KBM-7 (cell line): ENCODE measurements at regions not wholly inside any gene's neighbourhood (a gene's known extent, or its start where the extent isn't known, plus 50 kb on each side); places are given as distances from the start of the nearest gene placed in this dataset.
"Not testable (repeated sequence)": the region's sequence is repeated elsewhere in the genome, so short reads cannot be mapped to it uniquely, and the experiment has no call there.

Source experiments
- DNase-seq: peaks from one replicate; pipeline ENCODE4 v3.0.0-alpha.2; 2015
- in situ Hi-C: fragments of 300-500 bp; cut with MboI; formaldehyde crosslinking; loops from 2 replicates; pipeline ENCODE4 v1.14.3; 2020; ENCODE audit warnings: low sequenced_read_pairs, low pct_unique_long_range_greater_than_20kb, mixed read lengths

DNA sequence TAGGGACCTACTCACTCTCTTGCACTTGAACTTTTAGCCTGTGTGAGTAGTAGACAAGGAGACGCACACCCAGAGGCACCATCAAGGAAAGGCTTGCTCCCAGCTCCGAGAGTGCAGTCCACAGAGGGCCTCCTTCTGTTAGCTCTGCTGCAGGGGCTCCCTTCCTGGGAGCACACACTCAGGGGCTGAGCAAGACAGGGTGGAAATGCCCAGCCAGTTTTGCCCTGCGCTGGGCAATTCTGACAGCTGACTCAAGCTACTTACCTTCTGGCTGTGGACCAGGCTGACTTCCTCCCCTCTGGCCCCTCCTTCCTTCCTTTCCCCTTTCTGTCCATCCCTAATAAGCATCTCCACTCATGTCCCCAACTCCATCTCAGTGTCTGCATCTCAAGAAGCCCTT, 449.1 kb downstream of the PTPRU start:
- in situ Hi-C loops, result no loop called here
- no peak for DNase-seq

DNA sequence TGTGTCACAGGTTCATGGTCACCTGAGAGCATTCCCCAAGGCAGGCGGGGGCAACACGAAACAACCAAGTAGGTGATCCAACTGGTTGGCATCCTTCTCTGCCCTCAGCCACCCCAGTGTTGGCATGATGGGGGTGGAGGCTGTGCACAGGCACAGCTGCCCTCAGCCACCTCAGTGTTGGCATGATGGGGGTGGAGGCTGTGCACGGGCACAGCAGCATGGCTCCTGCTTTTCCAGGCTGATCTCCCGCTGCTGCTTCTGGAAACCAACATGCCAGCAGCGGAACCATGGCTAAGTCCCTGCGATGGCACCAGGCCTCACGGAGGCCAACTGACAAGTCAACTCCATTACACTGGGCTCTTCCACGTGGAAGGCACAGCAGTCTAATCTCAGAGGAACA, 447.8 kb downstream of the PTPRU start:
- DNase-seq, result no peak
- in situ Hi-C loops, result no loop called here

DNA sequence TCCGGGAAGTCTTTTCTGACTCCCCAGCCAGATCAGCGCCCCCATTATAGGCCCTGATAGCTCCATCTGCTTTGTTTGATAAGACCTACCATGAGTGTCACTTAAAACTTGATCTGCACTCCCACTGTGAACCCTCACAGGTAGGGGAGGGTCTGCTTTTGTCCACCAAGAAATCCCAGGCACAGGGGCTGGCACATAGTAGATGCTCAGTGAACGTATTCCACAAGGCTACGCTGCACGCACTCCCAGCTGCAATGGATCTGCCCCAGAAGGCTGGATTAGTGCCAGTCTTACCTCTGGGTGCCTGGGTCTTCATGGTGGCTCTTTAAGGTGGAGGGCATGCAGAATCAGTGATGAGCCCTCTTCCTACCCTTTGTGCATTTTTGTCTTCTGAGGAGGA, 447.1 kb downstream of the PTPRU start:
- no peak for DNase-seq
- in situ Hi-C loops, result no loop called here

DNA sequence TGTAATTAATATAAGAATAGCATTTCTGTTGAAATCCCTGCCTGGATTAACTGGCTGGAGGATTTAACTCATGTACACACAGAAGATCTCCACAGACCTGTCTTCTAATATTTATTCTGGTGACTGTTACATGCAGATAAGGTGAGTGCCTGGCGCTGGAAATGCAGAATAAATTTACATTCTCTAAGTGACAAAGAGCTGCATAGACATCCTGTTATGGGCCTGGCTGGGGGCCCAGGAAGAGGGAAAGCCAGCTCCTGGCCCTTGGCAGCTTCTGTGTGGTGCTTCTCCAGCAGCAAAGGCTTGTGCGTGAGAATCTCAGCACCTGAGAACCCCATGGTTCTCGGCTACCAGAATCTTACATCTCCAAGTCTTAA, 446.6 kb downstream of the PTPRU start:
- no peak for DNase-seq
- in situ Hi-C loops, result no loop called here

DNA sequence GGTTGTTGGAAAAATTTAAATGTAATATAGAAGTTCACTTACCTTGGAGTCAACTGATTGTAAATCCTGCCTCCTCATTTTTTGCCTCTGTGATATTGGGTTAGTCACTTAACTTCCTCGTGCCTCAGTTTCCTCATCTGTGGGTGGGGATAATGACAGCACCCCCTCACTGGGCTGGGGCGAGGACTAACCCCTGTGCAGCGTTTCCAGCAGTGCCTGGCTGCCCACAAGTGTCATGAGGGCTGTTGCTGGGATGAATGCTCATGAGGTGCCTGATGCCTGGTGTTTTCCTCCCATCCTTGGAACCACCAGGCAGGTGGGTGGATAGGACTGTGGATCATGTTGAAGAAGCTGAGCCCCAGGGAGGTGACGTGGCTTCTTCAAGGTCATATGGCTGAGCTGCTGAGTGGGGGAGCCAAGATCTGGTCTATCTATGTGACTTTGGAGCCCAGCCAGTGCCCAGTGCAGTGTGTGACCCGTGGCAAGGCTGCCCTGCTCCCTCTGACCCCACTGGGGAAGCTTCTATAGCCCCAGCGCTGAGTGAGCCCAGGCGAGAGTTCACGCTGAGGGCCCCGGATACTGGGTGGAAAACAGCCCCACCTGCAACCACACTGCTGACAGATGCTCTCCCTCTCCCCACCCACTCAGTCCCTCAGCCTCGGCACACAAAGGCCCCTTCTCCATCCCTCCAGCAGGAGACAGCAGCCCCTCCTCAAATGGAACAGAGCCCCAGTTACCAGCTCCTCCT, 446.0 kb downstream of the PTPRU start:
- DNase-seq, result no peak
- in situ Hi-C loops, result no loop called here

DNA sequence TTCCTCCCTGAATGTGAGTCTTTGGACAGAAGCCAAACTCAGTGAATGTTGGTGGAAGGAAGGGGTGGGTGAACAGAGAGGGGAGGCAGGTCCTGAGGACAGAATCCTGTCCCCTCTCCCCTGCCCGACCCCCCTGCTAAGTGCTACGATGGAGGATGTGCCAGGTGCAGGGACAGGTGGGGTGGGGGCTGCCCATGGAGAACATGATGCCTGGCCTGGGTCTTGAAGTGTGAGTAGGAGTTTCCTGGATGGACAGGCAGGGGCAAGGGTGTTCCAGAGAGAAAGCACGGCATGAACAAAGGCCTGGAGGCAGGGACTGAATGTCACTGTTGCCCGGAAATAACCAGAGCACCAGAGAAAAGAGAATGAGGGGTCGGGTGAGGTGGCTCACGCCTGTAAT, 445.1 kb downstream of the PTPRU start:
- in situ Hi-C loops, DNase-seq: not testable (repeated sequence)

DNA sequence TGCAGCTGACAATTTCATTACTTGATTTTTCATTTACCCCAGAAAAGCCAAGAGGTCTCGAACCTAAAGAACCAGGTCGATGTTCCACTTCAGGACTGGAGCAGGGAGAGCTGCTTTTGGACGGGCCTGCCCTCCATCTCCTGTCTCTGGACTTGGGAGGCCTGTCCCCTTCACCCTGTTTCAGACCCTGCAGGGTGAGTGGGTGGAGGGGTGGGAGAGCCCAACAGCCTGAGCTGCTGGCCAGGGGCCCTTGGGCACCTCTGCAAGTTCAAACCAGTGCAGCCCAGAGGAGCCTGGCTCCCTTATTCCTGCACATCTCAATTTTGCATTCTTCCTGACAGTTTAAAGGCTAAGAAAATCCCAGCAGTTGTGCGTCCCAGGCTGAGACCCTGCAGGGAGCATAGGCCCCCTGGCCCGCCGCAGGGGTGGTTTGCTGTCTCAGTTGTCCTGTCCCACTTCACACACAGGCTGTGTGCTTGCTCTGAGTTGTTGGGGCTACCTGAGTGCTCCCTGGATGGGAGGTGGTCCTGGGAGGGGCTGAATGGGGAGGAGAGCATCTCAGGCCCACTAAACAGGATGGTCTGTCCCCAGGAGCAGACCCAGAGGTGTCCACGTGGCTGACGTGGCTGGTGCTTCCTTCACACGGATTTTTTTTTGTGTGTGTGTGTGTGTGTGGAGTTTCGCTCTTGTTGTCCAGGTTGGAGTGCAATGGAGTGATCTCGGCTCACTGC, 443.7 kb downstream of the PTPRU start:
- in situ Hi-C loops, result no loop called here
- DNase-seq, result no peak

DNA sequence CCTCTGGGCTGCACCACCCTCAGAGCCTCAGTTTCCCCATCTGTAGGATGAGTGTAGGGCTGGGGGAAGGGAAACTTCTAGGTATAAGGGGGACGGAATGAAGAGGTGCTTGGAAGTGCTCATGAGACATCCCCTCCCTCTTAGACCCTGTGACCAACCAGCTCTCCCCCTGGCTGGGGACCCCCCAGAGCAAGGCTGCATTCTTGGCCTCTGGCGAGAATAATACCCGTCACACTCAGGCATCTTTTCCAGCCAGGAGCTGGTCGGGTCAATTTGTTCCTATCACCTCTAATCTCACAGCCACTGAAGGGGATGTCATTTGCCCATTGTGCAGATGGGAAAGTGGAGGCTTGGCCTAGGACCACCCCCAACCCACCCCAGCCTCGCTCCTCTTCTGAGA, 443.0 kb downstream of the PTPRU start:
- in situ Hi-C loops, result no loop called here
- DNase-seq, result no peak

DNA sequence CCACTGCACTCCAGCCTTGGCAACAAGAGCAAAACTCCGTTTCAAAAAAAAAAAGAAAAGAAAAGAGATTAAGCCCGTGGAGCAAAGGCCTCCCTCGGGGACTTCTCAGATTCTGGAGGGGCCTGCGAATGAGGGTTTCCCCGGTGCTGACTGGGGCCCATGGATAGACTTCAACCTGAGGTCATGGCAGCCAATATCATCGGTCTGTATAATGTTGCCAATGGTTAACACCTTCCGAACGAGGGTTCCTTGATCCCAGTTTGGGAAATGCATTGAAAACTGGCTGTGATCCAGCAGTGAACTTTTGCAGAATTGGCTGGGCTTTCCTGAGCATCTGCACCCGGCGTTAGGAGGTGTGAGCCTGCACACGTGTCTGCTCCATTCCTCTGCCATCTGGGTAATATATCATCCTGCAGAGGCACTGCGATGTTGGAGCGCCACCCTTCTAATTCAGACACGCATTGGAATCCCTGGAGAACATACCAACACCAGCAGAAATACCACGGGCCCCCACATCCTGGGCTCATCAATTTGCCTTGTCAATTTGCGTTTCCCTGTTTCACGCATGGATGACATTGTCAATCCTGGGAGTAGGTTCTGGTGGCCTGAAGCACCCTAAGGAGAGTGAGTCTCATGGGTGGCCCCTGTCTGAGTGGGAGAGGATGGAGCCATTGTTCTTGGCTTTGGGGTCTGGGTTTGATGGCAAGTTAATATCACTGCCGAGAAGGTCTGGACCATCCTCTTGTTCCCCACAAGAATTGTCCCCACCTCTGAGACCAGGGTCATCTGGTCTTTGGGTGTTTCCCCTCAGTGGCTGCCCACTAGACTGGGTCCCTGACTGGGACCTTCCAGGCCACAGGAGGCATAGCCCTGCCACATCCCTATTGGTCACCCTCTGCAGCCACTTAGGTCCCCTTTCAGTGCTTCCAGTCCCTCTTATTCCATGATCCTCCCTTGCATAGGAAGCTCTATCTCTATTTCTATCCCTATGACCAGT, 441.0 kb downstream of the PTPRU start:
- in situ Hi-C loops, result no loop called here
- no peak for DNase-seq

DNA sequence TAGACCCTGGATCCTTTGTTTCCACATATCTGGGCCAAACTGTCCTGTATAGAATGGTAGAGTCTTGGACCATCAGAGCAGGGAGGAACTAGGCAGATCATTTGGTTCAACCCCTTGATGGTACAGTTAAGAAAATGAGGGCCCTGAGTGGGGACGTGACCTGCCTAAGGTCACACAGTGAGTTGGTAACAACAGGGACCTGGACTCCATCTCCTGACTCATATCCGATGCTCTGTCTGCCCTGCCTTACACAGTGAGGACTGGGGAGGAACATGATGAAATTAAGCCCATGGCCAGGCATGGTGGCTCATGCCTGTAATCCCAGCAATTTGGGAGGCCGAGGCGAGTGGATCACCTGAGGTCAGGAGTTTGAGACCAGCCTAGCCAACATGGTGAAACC, 440.2 kb downstream of the PTPRU start:
- in situ Hi-C loops, result no loop called here
- no peak for DNase-seq

DNA sequence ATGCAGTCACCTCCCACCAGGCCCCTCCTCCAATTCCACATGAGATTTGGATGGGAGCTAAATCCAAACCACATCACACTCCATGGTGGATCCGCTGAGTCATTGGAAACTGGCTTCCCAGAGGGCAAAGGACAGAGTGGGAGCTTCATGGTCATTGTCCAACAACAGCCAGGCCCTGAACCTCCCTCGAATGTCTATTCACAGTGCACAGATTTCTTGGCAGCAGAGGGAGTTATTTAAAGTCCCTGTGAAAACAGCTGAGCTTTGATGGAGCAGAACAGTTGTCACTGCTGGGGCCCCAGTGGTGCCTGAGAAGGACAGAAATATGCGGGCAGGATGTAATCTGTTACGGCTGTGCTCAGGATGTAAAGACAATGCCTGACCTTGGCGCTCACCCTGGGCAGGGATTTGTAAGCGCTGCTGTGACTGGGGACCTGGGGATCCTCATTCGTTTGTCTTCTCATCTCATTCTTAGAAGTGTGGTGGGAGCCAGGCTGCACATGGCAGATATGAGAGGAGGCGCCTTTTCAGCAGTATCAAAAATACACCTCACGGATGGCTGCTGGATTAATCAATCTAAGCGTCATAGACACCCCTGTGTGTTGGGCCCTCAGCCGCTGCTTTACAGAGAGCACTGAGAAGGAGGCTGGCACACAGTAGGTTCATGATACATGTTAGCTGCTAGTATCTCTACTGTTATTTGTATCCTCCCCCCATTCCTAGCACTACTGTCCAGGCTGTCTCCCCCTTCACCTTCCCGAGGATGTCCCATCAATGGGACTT, 439.4 kb downstream of the PTPRU start:
- in situ Hi-C loops, result no loop called here
- no peak for DNase-seq

DNA sequence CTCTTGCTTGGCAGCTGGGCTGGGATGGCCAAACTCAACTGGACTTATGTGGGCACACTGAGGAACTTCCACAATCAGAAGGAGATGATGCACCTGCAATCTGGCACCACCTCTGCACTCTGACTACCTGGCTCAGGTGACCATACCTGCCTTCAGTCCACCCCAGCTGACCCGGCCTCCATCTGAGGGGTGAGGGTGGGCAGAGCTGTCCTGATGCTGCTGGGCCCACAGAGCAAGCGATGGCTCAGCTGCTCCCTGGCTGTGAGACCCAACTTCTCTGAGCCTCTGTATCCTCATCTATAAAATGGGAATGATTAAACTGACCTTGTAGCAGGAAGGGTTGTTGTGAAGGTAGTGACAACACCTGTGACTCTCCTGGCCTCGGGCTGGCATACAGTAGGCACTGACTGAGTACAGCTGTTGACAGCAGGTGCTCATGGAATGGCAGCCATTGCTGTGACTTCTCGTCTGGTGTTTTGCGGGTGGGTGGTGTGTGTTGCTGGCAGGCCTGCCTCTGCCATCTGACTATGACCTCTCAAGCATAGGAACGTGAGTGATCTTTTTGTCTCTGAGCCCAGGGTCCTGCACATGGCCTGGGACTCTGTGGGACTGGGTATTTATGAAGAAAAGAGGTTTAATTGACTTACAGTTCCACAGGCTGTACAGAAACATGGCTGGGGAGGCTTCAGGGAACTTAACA, 438.5 kb downstream of the PTPRU start:
- DNase-seq, result no peak
- in situ Hi-C loops, result no loop called here

DNA sequence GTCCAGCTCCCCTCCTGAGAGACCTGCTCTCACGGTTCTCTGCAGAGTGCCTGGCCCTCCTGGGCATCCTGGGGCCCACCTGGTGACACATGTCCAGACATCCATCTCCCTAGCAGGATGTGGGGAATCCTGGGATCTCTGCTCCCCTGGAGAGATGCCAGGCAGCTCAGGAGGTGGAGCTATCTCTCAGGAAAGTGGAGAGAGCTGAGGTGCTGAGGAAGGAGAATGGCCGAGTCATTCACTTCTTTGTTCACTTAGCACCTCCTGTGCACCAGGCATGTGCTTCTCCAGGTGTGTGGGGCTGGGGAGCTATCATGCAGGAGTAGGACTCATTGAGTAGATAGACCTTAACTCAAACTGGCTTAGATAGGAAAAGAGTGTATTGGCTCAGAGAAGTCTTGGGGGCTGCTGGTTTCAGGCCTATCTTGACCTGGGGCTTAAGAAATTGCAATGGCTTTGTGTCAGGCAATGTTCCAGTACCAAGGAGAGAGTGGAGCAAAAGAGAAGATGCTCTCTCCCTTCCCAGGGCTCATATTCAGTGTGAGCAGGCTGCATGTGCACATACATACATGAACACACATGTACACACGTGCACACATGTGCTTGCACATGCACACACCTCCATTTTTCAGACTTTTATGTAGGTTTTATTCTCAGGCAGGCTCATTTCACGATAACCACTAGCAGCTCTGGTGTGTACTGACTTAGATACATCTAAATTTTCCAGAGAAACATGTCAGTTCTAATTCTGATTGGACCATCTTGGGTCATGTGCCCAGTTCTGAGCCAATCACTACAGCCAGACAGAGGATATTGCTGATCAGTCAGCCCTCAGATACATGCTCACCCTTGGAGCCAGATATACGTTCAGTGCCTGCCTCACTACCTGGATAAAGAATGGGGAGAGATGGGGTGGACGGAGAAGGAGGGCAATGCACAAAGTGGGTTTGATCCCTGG, 437.6 kb downstream of the PTPRU start:
- in situ Hi-C loops, result no loop called here
- no peak for DNase-seq

DNA sequence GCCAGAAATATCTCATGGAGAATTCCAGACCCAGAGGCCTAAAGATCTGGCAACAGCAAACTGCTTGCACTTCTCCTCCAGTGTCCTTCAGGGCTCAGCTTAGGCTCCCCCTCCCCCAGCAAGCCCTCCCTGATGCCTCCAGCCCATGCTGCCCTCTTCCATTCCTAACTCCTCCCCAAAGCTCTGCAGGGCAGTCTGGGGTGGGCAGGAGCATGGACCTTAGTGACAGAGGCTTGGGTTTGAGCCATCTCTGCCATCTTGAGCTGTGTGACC, 436.8 kb downstream of the PTPRU start:
- in situ Hi-C loops, result no loop called here
- DNase-seq, result no peak

DNA sequence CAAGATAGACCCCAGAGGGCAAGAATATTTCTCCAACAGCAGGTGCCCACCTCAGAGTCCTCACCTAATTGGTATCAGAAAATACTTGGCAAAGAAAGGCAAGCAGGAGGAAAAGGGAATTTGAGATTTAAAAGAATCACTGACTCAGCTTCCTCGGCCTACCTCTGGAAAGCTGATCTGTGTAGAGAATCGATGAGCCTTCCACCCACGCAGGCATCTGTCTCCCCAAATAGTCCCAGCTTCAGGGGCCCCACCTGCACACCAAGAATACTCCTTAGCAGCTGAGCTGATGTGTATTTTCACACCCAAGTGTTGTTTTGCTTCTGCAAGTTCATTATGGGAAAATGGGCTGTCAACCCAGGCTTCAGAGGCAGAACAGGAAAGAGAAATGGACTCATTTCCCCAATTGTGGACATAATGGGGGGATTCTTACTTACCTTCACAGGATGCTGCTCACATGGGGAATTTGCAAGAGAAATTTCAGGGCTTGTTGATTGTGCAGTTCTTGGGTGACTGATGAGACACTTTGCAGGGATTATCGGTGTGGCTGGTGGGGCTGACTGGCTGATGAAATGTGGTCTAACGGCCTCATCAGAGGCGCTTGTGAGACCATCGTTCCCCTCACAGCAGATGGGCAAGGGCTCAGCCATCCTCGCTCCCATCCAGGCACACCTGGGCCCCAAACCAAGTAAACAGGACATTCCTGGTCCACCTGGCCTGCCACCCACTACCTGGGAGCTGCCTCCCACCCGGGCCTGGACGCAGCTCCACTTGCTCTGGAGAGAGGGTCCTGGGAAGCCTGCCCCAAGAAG, 436.3 kb downstream of the PTPRU start:
- DNase-seq, result no peak
- in situ Hi-C loops, result no loop called here

DNA sequence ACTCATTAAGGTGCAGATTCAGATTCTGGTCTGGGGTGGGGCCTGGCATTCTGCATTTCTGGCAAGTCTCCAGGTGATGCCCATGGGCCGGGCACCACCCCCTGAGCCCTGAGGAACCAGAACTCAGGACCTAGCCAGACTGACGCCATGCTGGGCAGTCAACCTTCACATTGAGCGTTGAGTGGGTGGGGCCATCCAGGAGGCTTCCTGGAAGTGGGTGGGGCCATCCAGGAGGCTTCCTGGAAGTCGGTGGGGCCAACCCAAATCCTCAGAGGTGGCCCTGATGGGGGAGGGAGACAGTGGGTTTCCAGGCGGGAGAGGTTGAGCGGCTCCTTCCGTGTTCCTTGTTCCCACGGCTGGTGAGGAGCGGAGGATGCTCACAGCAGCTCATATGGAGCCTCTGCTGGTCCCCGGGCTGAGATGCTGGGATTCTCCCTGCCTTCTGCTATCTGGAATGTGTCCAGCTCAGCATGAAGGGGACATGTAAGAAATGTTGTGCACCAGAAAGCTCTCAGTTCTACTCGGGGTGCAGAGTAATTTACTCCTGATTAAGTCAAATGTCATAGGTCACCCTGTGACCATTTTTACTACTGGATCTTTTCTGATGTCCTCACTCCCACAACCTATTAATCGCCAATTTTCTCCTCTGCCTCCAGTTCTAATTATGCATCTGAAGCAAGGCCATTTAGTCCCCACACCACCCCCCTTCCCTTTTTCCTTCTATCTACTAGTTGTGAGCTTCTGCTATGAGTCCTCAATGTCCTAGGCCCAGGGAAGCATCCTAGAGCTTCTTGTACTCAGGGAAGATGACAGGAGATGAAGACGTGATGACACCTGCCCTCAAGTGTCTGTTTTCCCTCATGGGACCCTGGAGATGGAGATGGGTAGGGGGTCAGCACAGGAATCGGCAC, 435.4 kb downstream of the PTPRU start:
- in situ Hi-C loops, result no loop called here
- DNase-seq, result no peak
